Activated CD4-positive, alpha-beta T cell treated with anti-CD3 and anti-CD28 coated beads, Interleukin-10, Interleukin-2, amounts not matched to agents 100 ng/mL and 50 ng/mL, durations not matched to agents 16 hours and 8 hours (primary cell): ENCODE measurements at regions not wholly inside any gene's neighbourhood (a gene's known extent, or its start where the extent isn't known, plus 50 kb on each side); places are given as distances from the start of the nearest gene placed in this dataset.
A peak's percentile ranks its signal among the peaks of the same experiment; 100 is the strongest.

Experiments used
- DNase-seq: peaks from one replicate; pipeline ENCODE4 v3.0.0-alpha.2; 2020

DNA sequence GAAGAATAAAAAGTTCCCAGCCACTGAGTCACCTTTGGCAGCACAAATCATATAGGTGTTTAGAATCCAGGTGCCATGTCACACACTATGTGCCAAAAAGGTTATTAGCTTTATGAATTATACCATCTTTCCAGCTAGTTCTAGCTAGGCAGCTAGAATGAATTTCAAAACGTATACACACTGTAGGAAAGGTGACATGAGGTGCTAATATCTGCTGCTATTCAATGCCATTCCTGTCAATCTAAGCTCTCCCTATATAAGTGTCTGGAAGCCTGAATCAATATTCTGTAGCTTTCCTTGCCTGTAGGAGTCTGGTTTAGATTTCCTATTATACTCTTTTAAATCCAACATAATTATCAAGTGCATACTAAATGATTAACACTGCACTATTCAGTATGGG, 868.6 kb downstream of the GATA3 start:
- no peak for DNase-seq

DNA sequence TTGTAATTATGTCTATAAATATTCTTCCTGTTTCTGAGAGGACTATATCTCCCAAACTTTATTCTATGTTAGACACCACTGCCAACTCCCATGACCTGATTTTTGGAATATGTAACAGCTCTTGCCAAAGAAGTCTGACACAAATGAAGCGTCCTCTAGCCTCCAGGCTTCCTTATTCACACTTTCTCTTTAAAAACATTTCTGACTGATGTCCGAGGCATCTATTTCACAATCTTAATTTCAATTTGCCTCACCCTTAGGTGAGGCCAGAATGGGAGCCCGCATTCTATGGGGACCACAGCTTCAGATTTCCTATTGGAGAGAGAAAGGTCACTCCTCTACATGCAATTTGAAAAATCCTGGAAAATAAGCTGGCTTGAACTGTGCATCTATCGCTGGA, 873.2 kb downstream of the GATA3 start:
- DNase-seq = no peak

DNA sequence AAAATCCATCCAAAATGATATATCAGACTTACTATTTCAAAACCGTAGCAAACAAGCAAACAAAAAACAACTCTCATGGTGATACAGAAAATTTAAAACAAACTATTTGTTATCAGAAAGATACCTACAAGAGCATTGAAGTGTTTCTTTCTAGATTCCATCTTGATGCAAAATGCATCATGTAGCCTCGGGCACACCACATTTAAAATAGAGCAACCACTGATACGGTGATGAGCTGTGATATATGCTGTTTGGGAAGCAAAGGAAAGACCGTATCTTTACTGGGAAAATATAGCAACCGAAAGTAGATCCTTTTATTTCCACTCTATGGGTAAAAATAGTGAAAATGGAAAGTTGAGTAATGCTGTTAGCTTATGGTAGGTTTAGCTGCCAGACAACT, 892.0 kb downstream of the GATA3 start:
- no peak for DNase-seq

DNA sequence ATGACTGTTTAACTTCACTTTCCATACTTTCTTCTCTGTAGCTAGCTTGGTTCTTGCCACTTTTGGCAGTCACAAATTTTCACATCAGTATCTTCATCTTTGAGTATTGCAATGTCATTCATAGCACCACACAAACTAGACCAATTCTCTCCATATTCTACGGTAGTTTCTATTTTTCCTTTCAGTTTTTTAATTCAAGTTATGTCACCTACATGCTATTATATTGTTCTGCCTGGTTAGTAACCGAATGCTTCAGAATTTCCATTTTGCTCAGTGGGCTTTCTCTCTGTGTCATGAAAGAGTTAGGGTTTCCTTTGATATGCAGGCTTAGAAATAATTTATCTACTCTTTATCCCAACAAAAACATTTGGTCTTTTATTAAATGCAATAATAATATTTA, 896.5 kb downstream of the GATA3 start:
- no peak for DNase-seq

GRCh38 chr10:8951440-8952089, 897.1 kb downstream of the GATA3 start:
- no peak for DNase-seq

GRCh38 chr10:8956400-8956799, 901.9 kb downstream of the GATA3 start:
- no peak for DNase-seq

GRCh38 chr10:8962249-8962648, 907.8 kb downstream of the GATA3 start:
- DNase-seq = no peak

DNA sequence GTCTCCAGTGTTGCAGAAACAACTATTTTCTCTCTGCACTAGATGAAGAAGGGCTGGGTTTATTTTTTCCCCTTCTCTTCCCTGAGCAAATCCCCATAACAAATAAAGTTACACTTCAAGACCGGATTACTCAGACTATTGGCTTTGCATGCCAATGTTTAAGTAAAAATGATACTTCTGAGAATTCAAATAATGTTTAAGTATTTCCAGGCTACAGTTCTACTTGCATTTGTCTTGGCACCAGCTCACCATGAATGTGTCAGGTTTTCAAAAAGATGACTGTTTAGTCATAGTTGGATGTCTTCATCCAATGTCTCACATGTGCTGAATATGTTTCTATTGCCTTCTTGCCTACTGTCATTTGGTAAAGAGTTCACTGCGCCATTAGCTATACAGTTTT, 912.6 kb downstream of the GATA3 start:
- no peak for DNase-seq

DNA sequence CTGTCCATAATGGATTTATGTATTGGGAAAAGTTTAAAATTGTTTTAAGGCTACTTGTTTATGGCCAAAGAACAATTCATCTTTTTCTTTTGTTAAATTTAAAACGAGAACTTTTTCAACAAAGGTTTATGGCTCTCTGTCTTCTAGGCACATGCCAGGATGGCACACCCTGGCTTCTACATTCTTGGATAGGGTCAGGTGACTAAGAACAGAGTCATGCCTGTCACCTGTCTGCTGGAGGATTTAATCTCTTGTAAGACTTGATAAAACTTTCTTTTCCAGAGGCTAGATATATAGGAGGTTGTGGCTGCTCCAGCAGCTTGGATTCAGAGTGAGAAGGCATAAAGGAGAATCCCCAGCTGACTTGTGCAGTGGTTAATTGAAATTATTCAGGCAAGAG, 915.4 kb downstream of the GATA3 start:
- no peak for DNase-seq

DNA sequence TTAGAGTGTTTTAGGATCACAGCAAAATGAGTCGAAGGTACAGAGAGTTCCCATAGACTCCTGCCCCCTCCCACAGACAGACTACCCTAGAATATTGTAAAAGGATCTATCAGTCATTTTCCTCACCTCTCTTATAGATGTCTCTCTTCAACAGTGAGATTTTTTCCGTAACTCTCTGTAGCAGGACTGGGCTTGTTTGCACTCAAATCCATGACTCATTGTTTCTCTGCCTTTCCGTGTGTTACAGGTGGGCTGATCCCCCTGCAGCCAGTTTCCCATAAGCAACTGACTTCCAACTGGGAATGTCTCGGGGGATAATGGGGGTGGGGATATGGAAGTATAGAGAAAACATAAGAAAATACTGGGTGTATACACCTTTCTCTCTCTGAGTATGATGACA, 921.0 kb downstream of the GATA3 start:
- DNase-seq = no peak

- DNase-seq = no peak
Measured at GRCh38 chr10:8978100-8978499, 923.6 kb downstream of the GATA3 start.

DNA sequence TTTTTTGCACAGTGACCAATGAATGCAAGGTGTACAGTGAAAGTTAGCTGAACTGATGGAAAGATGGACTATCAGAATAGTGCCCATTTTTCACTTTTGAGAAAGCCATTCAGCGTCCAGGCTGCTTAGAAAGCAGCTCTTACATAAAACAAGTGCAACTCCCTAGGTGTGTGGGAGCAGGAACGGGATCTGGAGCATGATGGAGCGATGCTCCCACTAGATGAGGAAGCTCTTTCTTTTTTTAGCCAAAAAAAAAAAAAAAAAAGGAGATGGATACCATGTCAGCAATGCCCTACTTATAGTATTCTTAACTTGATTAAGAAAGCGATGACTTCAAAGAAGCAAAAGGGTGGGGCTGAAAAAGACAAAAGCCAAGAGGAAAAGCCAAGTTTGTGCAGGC, 925.5 kb downstream of the GATA3 start:
- no peak for DNase-seq

GRCh38 chr10:8981277-8981676, 926.8 kb downstream of the GATA3 start:
- DNase-seq = no peak

GRCh38 chr10:8985651-8986050, 931.2 kb downstream of the GATA3 start:
- DNase-seq = no peak

DNA sequence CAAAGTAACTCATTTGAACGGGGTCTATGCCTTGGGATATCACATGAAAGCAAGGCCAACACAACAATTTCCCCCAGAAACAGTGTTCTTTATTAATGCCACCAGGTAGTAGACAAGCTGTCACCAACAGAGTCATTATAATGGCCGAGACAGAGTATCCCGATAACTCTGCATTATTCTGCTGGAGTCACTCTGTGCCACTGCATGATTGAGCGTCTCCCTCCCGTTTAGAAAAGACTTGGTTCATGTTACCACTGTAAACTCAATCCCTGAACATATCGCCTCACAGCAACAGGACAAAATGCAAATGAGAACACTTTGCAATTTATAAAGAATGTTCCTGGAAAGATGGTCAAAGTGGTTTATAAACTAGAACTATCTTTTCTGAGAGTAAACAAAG, 932.5 kb downstream of the GATA3 start:
- no peak for DNase-seq

DNA sequence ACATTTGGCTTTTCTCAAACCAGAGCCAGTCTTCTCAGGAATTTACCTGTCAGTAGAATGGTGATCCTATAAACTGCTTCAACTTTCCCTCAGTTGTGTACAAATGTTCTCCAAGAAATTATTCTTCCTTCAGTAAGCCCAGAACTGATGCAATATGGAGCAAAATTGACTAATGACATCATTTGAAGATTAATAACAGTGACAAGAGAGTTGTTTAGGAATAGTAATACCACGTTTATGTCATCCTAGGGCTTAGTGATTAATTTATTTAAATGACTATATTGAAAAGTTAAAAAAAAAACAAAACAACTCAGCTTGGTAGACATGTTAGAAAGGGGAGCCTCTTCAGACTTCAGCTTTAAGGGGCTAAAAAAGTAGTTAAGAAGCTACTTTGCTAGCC, 933.2 kb downstream of the GATA3 start:
- no peak for DNase-seq

DNA sequence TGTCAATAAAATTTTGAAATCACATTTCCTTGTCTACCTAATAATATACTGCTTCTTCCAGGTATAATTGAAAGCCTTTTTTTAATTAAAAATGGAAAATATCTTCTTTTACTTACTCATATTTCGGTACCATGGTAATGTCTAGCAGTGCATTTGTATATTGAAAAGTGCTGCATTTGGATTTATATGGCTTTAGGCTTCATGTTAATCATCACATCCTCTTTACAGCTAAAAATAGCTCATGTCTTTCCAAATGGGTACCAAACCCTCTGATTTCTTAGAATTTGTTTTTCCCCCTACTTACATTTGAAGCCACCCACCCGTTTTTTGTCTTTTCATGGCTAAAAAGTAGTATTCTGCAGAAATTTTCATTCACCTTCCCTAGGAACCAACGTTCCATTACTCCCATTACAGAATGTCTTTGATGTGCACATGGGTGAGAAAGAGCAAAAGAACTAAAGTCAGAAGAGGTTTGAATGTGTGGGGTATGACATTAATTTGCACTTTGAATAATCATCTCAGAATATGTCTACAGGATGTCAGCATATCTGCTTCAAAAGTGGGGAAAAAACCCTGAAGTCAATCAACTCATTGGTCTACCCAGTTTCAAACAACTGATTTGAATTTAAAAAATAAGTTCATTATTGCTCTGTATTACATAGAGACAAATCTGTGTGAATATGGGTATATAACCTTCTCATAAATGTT, 935.9 kb downstream of the GATA3 start:
- peak; percentile 42 for DNase-seq

DNA sequence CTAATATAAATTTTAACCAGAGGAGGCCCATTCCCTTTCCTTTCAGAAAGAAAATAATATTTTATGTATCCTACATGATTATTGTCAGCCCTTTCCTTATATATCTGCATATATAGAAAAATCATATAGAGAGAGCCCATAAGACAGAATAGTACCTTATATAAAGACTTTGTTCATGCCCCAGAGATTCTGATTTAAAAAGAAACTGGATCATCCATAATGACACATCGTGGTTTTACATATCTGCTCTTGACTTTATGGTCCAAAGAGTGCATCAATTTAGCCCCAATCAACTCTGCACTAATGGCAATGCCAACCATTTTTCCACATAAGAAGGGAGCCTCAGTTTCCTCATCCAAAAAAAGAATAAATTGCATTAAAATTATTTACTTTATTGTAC, 937.5 kb downstream of the GATA3 start:
- DNase-seq = no peak

- no peak for DNase-seq
Measured at GRCh38 chr10:8993864-8994263, 939.4 kb downstream of the GATA3 start.

DNA sequence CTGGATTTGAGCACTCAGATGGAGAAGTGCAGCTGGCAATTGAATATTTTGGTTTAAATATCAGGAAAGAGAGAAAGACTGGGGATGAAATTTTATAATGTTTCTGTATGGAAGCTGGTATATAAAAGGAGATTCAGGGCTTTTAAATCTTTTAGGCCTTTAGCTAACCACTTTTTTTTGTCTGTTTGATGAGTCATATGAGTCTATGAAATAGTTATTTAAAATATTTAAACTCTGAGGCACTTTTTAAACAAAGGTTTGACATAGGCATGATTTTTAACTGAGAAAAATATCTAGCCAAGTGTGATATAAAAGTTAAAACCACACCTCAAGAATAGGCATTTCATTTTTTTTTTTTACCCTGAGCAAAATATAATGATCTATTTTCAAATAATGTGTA, 944.3 kb downstream of the GATA3 start:
- no peak for DNase-seq

- no peak for DNase-seq
Measured at GRCh38 chr10:9003122-9003521, 948.6 kb downstream of the GATA3 start.

GRCh38 chr10:9004736-9005135, 950.2 kb downstream of the GATA3 start:
- DNase-seq = no peak

DNA sequence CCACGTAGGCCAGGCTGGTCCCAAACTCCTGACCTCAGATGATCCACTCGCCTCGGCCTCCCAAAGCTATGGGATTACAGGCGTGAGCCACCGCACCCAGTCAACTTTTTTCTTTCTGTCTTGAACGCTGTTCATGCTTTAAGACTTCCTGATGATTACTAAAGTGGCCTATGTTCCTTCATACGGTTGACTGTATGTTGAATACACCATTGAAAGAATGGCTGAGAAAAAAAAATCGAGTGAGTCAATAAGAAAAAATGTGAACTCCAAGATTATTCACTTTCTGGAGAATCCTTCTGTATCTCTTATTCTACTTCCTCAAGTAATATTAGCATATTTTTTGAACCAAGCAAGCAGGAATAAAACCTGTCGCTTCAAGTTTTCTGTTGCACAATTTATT, 955.0 kb downstream of the GATA3 start:
- DNase-seq = no peak

GRCh38 chr10:9010093-9010492, 955.6 kb downstream of the GATA3 start:
- peak; percentile 65 for DNase-seq
